ENCODE measurements at regions not wholly inside any gene's neighbourhood (a gene's known extent, or its start where the extent isn't known, plus 50 kb on each side); places are given as distances from the start of the nearest gene placed in this dataset.
"Not testable (repeated sequence)": the region's sequence is repeated elsewhere in the genome, so short reads cannot be mapped to it uniquely, and the experiment has no call there.

GRCh38 chr6:50998905-50999304 lies 180.2 kb downstream of the TFAP2B start:
- DNase-seq: no peak

- DNase-seq: no peak
These were observed 182.7 kb downstream of the TFAP2B start for GRCh38 chr6:51001399-51001798.

GRCh38 chr6:51004380-51004779 lies 185.7 kb downstream of the TFAP2B start:
- no peak for DNase-seq

- DNase-seq: no peak
These were observed 187.1 kb downstream of the TFAP2B start for GRCh38 chr6:51005779-51006178.

- DNase-seq: no peak
These were observed 188.6 kb downstream of the TFAP2B start for GRCh38 chr6:51007237-51007636.

GRCh38 chr6:51008693-51009092 lies 190.0 kb downstream of the TFAP2B start:
- not testable (repeated sequence) for DNase-seq

GRCh38 chr6:51013376-51013775 lies 194.7 kb downstream of the TFAP2B start:
- DNase-seq: no peak

GRCh38 chr6:51015394-51015793 lies 196.7 kb downstream of the TFAP2B start:
- DNase-seq: no peak

GRCh38 chr6:51016489-51016888 lies 197.8 kb downstream of the TFAP2B start:
- no peak for DNase-seq

- no peak for DNase-seq
These were observed 201.1 kb downstream of the TFAP2B start for GRCh38 chr6:51019806-51020205.

- no peak for DNase-seq
These were observed 202.5 kb downstream of the TFAP2B start for GRCh38 chr6:51021171-51021570.

- no peak for DNase-seq
These were observed 205.5 kb downstream of the TFAP2B start for GRCh38 chr6:51024126-51024525.

GRCh38 chr6:51025082-51025777 lies 206.6 kb downstream of the TFAP2B start:
- DNase-seq: no peak

GRCh38 chr6:51027283-51028065 lies 208.8 kb downstream of the TFAP2B start:
- no peak for DNase-seq

GRCh38 chr6:51028276-51028675 lies 209.6 kb downstream of the TFAP2B start:
- no peak for DNase-seq

GRCh38 chr6:51029561-51029960 lies 210.9 kb downstream of the TFAP2B start:
- DNase-seq: no peak

GRCh38 chr6:51045548-51045947 lies 226.9 kb downstream of the TFAP2B start:
- DNase-seq: no peak

- no peak for DNase-seq
These were observed 230.8 kb downstream of the TFAP2B start for GRCh38 chr6:51049288-51049982.

GRCh38 chr6:51049983-51050877 lies 231.6 kb downstream of the TFAP2B start:
- no peak for DNase-seq

- not testable (repeated sequence) for DNase-seq
These were observed 234.0 kb downstream of the TFAP2B start for GRCh38 chr6:51052716-51053115.

- not testable (repeated sequence) for DNase-seq
These were observed 236.6 kb downstream of the TFAP2B start for GRCh38 chr6:51055316-51055715.

- DNase-seq: no peak
These were observed 238.6 kb downstream of the TFAP2B start for GRCh38 chr6:51057296-51057695.
